AG09309 (cell line): ENCODE measurements at regions not wholly inside any gene's neighbourhood (a gene's known extent, or its start where the extent isn't known, plus 50 kb on each side); places are given as distances from the start of the nearest gene placed in this dataset.

Experiments
- DNase-seq: peaks from one replicate; pipeline ENCODE4 v3.0.0-alpha.2; 2010; ENCODE audit warnings: low read depth
- H3K4me3 ChIP-seq: 2 replicates; pipeline ENCODE4 v1.5.1; 2011; ENCODE audit warnings: mild to moderate bottlenecking, low read depth, low read length, moderate library complexity; ENCODE audit not compliant: control insufficient read depth
- CTCF ChIP-seq: IDR thresholded peaks from 2 replicates; pipeline ENCODE4 v1.5.1; 2011; ENCODE audit warnings: mild to moderate bottlenecking, low read depth, low read length, inconsistent platforms; ENCODE audit not compliant: insufficient read depth, control insufficient read depth; ENCODE audit errors: missing control alignments

- no peak for TF ChIP-seq CTCF
- no peak for DNase-seq
- no peak overlapping the region for H3K4me3 ChIP-seq
These were observed 54.8 kb upstream of the FBXL17 start for GRCh38 chr5:108436696-108437095.

GRCh38 chr5:108433600-108433999, 51.7 kb upstream of the FBXL17 start:
- no peak for TF ChIP-seq CTCF
- no peak overlapping the region for H3K4me3 ChIP-seq
- DNase-seq = no peak

- no peak for TF ChIP-seq CTCF
- peak; percentile 8 for DNase-seq
- no peak overlapping the region for H3K4me3 ChIP-seq
These were observed 50.1 kb upstream of the FBXL17 start for GRCh38 chr5:108432024-108432423.
